CD4-positive, alpha-beta T cell treated with Interleukin-15 for 4 hours (primary cell): ENCODE measurements at regions not wholly inside any gene's neighbourhood (a gene's known extent, or its start where the extent isn't known, plus 50 kb on each side); places are given as distances from the start of the nearest gene placed in this dataset.
A peak's percentile ranks its signal among the peaks of the same experiment; 100 is the strongest.
"Not testable (repeated sequence)": the region's sequence is repeated elsewhere in the genome, so short reads cannot be mapped to it uniquely, and the experiment has no call there.

Source experiments
- DNase-seq: peaks from one replicate; pipeline ENCODE4 v3.0.0-alpha.2; 2020; ENCODE audit warnings: low spot score

DNA sequence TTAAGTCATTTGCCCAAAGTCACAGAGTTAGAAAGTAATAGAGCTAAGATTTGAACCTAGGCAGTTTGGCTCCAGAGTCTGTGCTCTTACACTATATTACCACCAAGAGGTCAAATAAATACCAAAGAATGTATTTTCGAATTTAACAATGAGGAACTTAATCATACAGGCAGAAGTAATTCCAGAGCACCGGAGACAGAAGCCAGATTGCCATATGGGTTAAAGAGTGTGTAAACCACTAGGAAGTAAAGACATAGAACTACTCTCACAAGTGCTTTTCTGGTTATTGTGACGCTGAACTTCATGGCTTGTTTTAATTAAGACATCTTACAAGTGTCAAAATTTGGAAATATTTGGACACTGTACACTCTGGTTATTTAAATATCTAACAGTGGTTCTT, 114.5 kb upstream of the NBPF19 start:
- not testable (repeated sequence) for DNase-seq

DNA sequence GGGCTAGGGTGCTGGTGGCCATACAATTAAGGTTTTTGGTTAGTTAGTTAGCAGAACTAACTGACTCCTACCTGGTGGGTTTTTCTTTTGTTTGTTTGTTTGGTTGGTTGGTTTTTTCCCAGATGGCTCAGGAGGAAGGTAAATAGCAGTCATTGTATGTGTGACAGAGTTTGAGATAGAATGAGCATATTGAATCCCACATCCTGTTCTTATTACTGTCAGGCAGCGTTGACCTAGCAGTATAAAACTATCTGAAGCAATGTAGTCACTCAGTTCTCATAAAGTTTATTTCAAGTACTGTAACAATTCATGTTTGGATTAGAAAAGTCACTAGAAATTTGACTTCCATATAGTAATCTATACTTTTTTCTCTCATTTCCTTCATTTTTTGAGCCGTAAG, 113.5 kb upstream of the NBPF19 start:
- DNase-seq, result not testable (repeated sequence)

DNA sequence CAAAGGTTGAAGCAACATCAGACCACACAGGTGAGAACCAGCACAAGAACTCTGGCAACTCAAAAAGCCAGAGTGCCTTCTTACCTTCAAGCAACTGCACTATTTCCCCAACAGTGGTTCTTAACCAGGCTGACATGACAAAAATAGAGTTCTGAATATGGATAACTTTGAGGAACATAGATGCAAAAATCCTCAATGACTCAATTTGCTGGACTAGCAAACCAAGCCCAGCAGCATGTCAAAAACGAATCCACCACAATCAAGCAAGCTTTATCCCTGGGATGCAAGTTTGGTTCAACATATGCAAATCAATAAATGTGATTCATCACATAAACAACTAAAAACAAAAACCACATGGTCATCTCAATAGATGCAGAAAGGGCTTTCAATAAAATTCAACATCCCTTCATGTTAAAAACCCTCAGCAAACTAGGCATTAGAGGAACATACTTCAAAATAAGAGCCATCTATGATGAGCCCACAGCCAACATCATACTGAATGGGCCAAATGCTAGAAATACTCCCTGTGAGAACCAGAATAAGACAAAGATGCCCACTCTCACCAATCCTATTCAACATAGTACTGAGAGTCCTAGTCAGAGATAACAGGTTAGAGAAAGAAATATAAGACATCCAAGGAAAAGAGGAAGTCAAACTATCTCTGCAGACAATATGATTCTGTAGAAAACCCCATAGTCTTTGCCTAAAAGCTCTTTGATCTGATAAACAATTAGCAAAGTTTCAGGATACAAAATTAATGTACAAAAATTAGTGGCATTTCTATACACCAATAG, 110.5 kb upstream of the NBPF19 start:
- DNase-seq, result not testable (repeated sequence)

DNA sequence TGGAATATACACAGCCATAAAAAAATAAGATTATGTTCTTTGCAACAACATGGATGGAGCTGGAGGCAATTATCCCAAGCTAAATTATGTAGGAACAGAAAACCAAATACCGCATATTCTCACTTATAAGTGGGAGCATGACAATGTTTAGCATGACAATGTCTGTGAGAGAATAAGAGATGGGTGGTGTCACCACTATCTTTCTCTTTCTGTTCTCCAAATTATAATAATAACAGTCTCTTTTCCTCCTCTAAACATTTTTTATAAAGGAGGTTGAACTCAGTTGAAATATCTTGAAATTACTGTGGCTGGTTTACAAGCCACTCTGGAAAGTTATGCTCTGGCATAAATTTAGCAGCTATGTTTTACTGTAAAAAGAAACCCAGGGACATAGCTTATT, 108.4 kb upstream of the NBPF19 start:
- DNase-seq, result not testable (repeated sequence)

DNA sequence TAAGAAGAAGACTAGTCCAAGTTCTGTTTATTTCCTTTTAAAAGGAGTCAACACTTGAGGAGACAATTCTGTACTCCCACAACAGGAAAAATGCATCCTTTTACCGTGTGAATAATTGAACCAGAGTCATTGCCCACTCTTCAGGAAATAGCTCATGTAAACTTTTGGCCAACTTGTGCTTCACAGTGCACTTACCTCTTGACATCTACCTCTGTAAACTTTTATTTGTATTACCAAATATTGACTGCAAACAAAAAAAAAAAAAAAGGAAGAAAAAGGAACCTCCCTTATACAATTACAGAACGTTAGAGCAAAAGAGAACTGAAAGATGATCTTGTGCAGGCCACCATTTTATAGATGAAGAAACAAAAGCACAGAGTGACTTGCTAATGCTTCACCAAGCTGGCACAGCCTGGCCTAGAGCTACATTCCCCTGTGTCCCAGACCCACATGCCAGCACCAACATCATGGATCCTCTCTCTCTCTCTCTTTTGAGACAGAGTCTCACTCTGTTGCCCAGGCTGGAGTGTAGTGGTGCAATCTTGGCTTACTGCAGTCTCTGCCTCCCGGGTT, 107.3 kb upstream of the NBPF19 start:
- not testable (repeated sequence) for DNase-seq

DNA sequence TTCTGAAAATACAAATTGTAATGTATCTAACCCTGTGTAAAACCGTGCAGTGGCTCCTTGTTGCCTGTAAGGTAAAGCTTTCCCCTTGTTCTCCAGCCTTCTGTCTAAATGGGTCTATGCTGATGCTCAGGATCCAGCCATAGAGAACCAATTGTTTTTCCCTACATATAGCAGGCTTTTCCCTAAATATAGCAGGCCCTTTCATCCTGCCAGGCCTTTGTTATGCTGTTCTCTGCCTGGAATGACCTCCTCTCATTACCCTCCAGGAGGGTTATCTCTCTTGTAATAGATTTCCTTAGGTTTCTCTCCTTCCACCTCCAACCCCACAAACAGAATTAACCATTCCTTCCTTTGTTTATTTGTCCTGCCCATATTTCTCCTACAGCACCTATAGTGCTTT, 106.5 kb upstream of the NBPF19 start:
- DNase-seq, result not testable (repeated sequence)

DNA sequence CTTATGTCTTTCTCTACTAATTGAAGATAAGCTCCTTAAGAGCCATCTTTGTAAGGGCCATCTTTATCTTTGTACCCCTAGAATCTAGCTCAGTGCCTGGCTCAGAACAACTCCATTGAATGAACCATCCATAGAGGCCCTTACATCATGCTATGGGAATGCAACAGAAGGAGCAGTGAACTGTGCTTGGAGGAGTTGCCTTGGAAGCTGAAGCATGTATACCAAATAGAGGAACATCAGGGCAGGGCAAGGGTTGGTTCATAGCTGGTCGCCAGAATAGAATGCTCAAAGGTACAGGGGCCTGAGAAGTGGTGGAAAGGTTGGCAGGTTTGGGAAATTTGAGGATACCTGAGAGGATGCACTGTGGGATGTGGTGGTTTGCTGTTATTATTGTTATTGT, 105.8 kb upstream of the NBPF19 start:
- not testable (repeated sequence) for DNase-seq

DNA sequence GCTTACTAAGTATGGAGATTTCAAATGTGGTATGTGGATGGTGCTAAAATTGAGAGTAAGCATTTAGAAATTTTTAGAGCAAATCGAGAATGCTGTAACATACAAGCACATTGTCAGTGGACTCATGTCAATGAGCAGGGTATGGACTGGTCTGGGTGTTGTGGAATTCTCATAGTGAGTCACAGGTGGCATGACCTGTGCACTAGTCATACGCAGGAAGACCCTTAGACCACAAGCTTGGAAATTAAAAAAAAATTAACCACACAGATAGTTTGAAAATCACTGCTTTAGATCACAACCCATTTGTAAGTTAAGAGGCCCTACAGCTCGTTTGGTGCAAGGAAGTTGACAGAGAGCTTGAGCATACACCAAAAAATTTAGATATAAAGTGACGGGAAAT, 102.9 kb upstream of the NBPF19 start:
- DNase-seq, result not testable (repeated sequence)

DNA sequence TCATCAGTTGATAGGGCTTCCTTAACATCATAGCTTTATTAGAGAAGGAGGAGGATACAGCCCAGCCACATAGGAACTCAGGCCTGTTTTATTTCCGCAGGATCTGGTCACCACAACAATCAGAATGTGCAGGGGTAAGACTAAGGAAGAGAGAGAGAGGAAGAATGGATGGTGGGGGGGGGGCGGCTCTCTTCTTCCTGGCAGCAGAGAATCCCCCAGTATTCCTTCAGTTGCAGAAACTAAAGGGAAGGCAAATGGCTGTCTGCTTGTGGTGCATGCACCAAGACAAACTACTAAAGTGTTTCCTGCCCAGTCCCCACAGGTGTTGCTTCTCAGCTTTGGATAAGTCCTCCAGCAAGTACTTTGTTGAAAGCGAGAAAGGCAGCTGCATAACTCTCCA, 96.4 kb upstream of the NBPF19 start:
- not testable (repeated sequence) for DNase-seq

DNA sequence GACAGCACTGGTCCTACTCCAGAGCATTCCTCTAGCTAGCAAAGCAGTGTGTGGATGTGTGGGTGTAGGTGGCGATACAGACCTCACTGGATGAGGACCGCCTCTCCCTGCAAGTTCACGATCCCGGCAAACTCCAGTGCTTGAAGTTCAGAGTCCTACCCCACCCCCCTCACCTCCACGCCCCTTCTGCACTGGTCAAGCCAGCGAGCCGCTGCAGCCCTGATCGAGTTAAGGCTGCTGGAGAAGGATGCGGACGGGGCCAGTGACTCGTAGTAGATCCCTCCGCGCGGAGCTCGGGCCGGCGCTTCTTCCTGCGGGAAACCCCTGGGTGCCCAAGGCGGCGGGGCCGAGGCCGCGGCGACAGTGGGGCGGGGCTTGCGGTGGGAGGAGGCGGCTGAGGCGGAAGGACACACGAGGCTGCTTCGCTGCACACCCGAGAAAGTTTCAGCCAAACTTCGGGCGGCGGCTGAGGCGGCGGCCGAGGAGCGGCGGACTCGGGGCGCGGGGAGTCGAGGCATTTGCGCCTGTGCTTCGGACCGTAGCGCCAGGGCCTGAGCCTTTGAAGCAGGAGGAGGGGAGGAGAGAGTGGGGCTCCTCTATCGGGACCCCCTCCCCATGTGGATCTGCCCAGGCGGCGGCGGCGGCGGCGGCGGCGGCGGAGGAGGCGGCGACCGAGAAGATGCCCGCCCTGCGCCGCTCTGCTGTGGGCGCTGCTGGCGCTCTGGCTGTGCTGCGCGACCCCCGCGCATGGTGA, 84.5 kb upstream of the NBPF19 start:
- peak; percentile 42 for DNase-seq

DNA sequence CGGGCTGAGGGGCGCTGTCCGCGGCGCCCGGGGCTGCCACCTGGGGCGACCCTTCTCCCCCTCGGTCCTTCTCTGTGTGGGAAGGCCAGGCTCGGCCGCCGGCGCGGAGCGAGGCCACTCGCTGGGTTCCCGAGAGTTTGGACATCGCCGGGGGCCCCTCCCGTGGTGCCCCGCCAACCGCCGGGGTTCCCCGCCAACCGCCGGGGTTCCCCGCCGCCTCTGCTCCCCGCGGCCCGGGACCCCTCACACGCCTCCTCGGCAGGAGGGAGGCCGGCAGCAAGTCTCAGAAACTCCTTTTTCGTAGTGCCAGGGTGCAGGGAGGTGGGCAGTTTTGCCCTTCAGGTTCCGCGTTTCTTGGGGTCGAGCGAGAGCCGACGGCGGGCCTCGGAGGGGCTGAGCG, 83.9 kb upstream of the NBPF19 start:
- DNase-seq, result not testable (repeated sequence)

DNA sequence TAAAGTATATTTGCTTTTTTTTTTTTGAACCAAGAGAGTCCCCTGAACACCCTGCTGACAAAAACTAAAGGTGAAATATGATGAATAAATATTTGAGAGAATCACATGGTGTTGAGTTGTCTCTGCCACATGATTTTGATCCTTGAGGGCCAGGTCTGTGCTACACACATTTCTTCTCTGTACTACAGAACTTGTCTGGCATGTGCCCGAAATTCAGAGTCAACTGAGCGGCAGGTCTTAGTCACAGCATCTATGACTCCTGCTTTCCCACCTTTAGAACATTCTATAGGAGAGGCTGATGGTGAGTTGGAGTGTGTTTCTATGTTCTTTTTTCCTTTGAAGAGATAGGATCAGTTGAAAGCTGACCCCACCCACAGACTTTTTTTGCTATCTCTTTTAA, 79.0 kb upstream of the NBPF19 start:
- not testable (repeated sequence) for DNase-seq

DNA sequence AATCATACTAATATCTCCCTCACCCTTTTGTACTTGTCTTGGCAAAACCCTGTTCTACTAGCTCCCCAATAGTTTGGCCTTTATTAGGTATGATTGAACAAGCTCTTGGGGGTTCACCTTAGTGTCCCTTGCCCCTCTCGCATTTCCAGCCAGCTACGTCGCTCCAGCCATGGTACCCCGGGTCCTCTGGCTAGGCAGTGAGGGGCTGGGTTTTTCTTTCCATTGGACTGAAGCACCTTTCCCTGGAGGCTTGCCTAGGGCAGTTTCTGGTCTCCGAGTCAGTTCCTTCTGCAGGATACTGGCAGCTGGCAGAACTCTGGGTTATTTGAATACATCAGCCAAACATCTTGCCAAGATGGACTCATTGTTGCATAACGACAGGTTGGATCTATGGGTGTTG, 76.3 kb upstream of the NBPF19 start:
- not testable (repeated sequence) for DNase-seq

DNA sequence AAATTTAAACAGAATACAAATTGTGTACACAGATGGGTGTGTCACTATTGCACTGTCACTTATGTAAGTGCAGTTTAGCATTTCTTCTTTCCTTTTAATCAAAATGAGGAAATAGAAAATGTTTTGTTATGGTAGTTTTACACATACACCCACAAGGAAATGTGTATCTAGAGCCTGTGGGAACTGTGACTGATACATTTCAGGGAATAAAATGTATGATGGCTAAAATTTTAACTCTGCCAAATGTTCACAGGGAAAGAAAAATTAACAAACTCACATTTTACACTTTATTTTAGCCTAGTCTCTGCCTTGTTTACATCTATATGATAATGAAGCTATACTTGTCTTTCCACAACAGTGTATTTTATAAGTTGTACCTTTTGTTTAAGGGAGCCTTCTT, 66.4 kb upstream of the NBPF19 start:
- not testable (repeated sequence) for DNase-seq

DNA sequence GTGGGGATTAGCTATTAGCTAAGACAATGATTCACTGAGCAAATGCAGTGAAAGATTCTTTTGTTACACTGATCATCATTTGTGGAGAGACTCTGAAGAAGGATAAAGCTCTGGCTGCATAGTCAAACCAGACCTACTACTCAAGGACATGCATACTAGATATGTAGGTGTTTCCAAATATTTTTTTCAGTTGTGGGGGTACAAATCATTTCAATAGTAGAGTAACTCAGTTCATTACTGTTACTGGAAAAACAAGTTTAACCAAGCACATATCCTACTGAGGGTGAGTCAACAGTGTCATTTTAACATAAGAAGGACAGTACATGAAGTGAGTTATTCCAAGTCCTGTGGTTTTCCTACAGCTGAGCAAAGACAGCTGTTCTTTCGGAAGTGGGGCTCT, 59.5 kb upstream of the NBPF19 start:
- not testable (repeated sequence) for DNase-seq

DNA sequence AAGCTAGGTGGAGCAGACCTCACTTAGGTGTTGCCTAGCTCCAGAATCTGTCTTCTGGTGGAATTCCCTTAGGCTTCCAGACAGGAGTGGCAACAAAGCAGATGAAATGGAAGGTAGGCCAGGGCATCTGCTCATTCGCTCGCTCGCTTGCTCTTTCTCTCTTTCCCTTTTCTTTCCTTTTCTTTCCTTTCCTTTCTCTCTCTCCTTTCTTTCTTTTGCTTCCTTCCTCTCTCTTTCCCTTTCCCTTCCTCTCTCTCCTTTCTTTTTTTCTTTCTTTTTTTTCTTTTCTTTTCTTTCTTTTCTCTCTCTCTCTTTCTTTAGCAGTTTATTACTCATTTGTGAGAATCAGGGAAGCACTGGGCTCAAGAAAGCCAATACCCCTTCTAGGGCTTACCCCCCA, 56.1 kb upstream of the NBPF19 start:
- not testable (repeated sequence) for DNase-seq

DNA sequence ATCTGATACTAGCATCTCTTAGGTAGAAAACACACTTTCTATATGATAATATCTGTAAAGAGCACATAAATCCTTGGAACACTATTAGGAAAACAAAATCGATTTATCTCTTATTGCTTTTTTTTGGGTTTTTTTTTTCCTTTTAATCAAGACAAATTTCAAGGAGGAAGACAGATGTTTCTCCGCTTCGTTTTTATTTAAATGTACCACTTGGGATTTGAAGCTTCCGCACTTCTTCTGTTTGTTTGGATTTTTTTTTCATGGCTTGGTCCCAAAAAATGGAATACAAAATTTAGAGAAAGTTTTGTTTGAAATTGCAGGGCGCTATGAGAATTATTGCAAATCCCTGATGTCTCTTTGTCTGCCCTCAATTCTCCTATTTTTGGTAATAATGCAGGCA, 51.7 kb upstream of the NBPF19 start:
- not testable (repeated sequence) for DNase-seq
